H9 (cell line): ENCODE measurements at regions not wholly inside any gene's neighbourhood (a gene's known extent, or its start where the extent isn't known, plus 50 kb on each side); places are given as distances from the start of the nearest gene placed in this dataset.

Experiments used
- DNase-seq: peaks from one replicate; pipeline ENCODE4 v3.0.0-alpha.2; 2017
- H2AFZ ChIP-seq: one replicate; pipeline ENCODE4 v1.6.1; 2013; ENCODE audit warnings: mild to moderate bottlenecking, low read length, control low read depth, moderate library complexity
- H2AK5ac ChIP-seq: 2 replicates; pipeline ENCODE4 v1.6.1; 2013; ENCODE audit warnings: low read length, control low read depth, mixed read lengths; ENCODE audit not compliant: insufficient read length
- H2BK120ac ChIP-seq: one replicate; pipeline ENCODE4 v1.6.1; 2013; ENCODE audit warnings: low read depth, mild to moderate bottlenecking, low read length, control low read depth, inconsistent platforms; ENCODE audit not compliant: poor library complexity, severe bottlenecking
- H2BK12ac ChIP-seq: 2 replicates; pipeline ENCODE4 v1.6.1; 2013; ENCODE audit warnings: low read length, control low read depth, mixed read lengths, low read depth; ENCODE audit not compliant: insufficient read length
- H2BK15ac ChIP-seq: 2 replicates; pipeline ENCODE4 v1.6.1; 2013; ENCODE audit warnings: low read depth, low read length, control low read depth
- H2BK20ac ChIP-seq: one replicate; pipeline ENCODE4 v1.6.1; 2013; ENCODE audit warnings: low read depth, mild to moderate bottlenecking, low read length, control low read depth, inconsistent platforms; ENCODE audit not compliant: poor library complexity, severe bottlenecking
- H2BK5ac ChIP-seq: 2 replicates; pipeline ENCODE4 v1.6.1; 2013; ENCODE audit warnings: low read length, control low read depth, mixed read lengths; ENCODE audit not compliant: insufficient read length
- H3K14ac ChIP-seq: 2 replicates; pipeline ENCODE4 v1.6.1; 2013; ENCODE audit warnings: low read length, control low read depth; ENCODE audit not compliant: insufficient read depth
- H3K18ac ChIP-seq: 2 replicates; pipeline ENCODE4 v1.6.1; 2013; ENCODE audit warnings: low read depth, mild to moderate bottlenecking, mixed read lengths, low read length, control low read depth; ENCODE audit not compliant: insufficient read length
- H3K23ac ChIP-seq: 2 replicates; pipeline ENCODE4 v1.6.1; 2013; ENCODE audit warnings: low read length, control low read depth, mixed read lengths, low read depth; ENCODE audit not compliant: insufficient read length
- H3K23me2 ChIP-seq: 2 replicates; pipeline ENCODE4 v1.6.1; 2013; ENCODE audit warnings: low read depth, mild to moderate bottlenecking, mixed read lengths, low read length, control low read depth; ENCODE audit not compliant: insufficient read length, poor library complexity, severe bottlenecking
- H3K27ac ChIP-seq: 2 replicates; pipeline ENCODE4 v1.5.1; 2013; ENCODE audit warnings: low read length, control low read depth, mixed read lengths, low read depth; ENCODE audit not compliant: insufficient read length
- H3K27me3 ChIP-seq: 2 replicates; pipeline ENCODE4 v1.6.1; 2013; ENCODE audit warnings: low read length, control low read depth, inconsistent platforms; ENCODE audit not compliant: insufficient read depth
- H3K4ac ChIP-seq: 2 replicates; pipeline ENCODE4 v1.6.1; 2013; ENCODE audit warnings: low read depth, mild to moderate bottlenecking, control low read depth, inconsistent platforms, low read length, moderate library complexity
- H3K4me1 ChIP-seq: 2 replicates; pipeline ENCODE4 v1.6.1; 2013; ENCODE audit warnings: low read length, control low read depth, inconsistent platforms; ENCODE audit not compliant: insufficient read depth
- H3K4me2 ChIP-seq: 2 replicates; pipeline ENCODE4 v1.6.1; 2013; ENCODE audit warnings: low read length, control low read depth, mixed read lengths; ENCODE audit not compliant: insufficient read length, insufficient read depth
- H3K56ac ChIP-seq: 2 replicates; pipeline ENCODE4 v1.6.1; 2013; ENCODE audit warnings: low read depth, mild to moderate bottlenecking, mixed read lengths, low read length, control low read depth; ENCODE audit not compliant: insufficient read length
- H3K79me1 ChIP-seq: 2 replicates; pipeline ENCODE4 v1.6.1; 2013; ENCODE audit warnings: low read depth, mild to moderate bottlenecking, moderate library complexity, low read length, control low read depth, inconsistent platforms; ENCODE audit not compliant: insufficient read depth, poor library complexity, severe bottlenecking
- H3K79me2 ChIP-seq: 2 replicates; pipeline ENCODE4 v1.6.1; 2013; ENCODE audit warnings: low read length, control low read depth, inconsistent platforms; ENCODE audit not compliant: insufficient read depth
- H3K9ac ChIP-seq: 2 replicates; pipeline ENCODE4 v1.6.1; 2013; ENCODE audit warnings: low read length, control low read depth, mixed read lengths; ENCODE audit not compliant: insufficient read length; ENCODE audit errors: extremely low read depth
- H3K9me3 ChIP-seq: one replicate; pipeline ENCODE4 v1.6.1; 2013; ENCODE audit warnings: low read depth, low read length, inconsistent platforms; ENCODE audit not compliant: control insufficient read depth
- H3T11ph ChIP-seq: one replicate; pipeline ENCODE4 v1.6.1; 2013; ENCODE audit warnings: mild to moderate bottlenecking, low read length, control low read depth, inconsistent platforms
- H4K20me1 ChIP-seq: one replicate; pipeline ENCODE4 v1.6.1; 2013; ENCODE audit not compliant: control insufficient read depth, insufficient read length, insufficient read depth
- H4K5ac ChIP-seq: 2 replicates; pipeline ENCODE4 v1.6.1; 2013; ENCODE audit warnings: low read depth, mild to moderate bottlenecking, mixed read lengths, low read length, control low read depth; ENCODE audit not compliant: insufficient read length
- H4K8ac ChIP-seq: replicated peaks from 2 replicates; pipeline ENCODE4 v1.6.1; 2013; ENCODE audit warnings: low read length, control low read depth, mixed read lengths, low read depth; ENCODE audit not compliant: insufficient read length
- H4K91ac ChIP-seq: 2 replicates; pipeline ENCODE4 v1.6.1; 2013; ENCODE audit warnings: low read depth, mild to moderate bottlenecking, moderate library complexity, mixed read lengths, low read length, control low read depth; ENCODE audit not compliant: insufficient read length
- H3K27ac Mint-ChIP-seq, 3 experiments: 2 replicates in 2 of 3; 3 replicates in 1 of 3; pipeline ENCODE4 v1.8.0; 2020 to 2021; ENCODE audit warnings: mixed read lengths in 3 of 3, mild to moderate bottlenecking in 1 of 3, moderate library complexity in 1 of 3
- H3K27me3 Mint-ChIP-seq: 2 replicates; pipeline ENCODE4 v1.8.0; 2021; ENCODE audit warnings: low read depth, mild to moderate bottlenecking, moderate library complexity, mixed read lengths
- H3K36me3 Mint-ChIP-seq, 3 experiments: 2 replicates in 2 of 3; 3 replicates in 1 of 3; pipeline ENCODE4 v1.8.0; 2020 to 2021; ENCODE audit warnings: low read depth in 3 of 3, mixed read lengths in 3 of 3; ENCODE audit not compliant: insufficient read depth in 1 of 3
- H3K4me1 Mint-ChIP-seq, 2 experiments: 2 replicates each; pipeline ENCODE4 v1.8.0; 2020; ENCODE audit warnings: mixed read lengths in 2 of 2
- H3K4me3 Mint-ChIP-seq, 2 experiments: 2 replicates in 1 of 2; 3 replicates in 1 of 2; pipeline ENCODE4 v1.8.0; 2020 to 2021; ENCODE audit warnings: mild to moderate bottlenecking in 2 of 2, mixed read lengths in 2 of 2, moderate library complexity in 1 of 2
- H3K9me3 Mint-ChIP-seq, 2 experiments: 2 replicates in 1 of 2; 3 replicates in 1 of 2; pipeline ENCODE4 v1.8.0; 2020; ENCODE audit warnings: mild to moderate bottlenecking in 2 of 2, mixed read lengths in 2 of 2, moderate library complexity in 1 of 2
- WGBS: extraction: QIAGEN DNeasy Blood & Tissue Kit; methylation state at CpG from one replicate; pipeline ENCODE4 v1.1.7; 2013; ENCODE audit warnings: missing lambda C conversion rate, low lambda C conversion rate, mixed read lengths; ENCODE audit not compliant: insufficient read length; ENCODE audit errors: extremely low coverage; 5-methylcytosine and 5-hydroxymethylcytosine counted together
- TF ChIP-seq, protein P1 (sequence below): fragments of 200-600 bp; sonication (generic); conservative IDR thresholded peaks from 3 replicates; pipeline ENCODE4 v1.8.0; 2021; ENCODE audit warnings: antibody characterized with exemption, mild to moderate bottlenecking

DNA sequence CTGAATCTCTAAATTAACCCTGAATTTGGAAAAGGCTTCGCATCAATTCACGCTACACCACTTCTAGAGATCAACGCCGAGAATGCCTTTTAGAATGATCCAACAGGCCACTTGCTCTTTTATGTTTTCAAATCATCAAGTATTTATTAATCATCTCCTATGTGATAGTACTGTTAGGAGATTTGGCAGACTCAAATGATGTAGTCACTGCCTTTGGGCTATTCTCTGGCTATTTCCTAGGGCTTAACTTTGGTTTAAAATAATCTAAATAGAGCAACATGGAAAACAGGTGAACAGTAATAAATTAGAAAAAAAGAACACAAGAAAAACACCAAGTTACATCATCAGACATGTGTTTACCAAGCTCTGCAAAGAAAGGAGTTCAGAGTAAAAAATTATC is 140.3 kb downstream of the TENT5A start:
- H3K4ac ChIP-seq = no peak overlapping the region
- H3K18ac ChIP-seq = no peak overlapping the region
- H3K79me2 ChIP-seq = no peaks in the 10 kb centered on the region
- no peak overlapping the region for H2AFZ ChIP-seq
- no peak overlapping the region for H3K9ac ChIP-seq
- no CpG with 5 or more reads among the region's 4 CpGs for WGBS
- H3K4me1 Mint-ChIP-seq = peaks cover 9 to 10% of the 10 kb centered on the region in 2 experiments
- TF ChIP-seq, protein P1, sequence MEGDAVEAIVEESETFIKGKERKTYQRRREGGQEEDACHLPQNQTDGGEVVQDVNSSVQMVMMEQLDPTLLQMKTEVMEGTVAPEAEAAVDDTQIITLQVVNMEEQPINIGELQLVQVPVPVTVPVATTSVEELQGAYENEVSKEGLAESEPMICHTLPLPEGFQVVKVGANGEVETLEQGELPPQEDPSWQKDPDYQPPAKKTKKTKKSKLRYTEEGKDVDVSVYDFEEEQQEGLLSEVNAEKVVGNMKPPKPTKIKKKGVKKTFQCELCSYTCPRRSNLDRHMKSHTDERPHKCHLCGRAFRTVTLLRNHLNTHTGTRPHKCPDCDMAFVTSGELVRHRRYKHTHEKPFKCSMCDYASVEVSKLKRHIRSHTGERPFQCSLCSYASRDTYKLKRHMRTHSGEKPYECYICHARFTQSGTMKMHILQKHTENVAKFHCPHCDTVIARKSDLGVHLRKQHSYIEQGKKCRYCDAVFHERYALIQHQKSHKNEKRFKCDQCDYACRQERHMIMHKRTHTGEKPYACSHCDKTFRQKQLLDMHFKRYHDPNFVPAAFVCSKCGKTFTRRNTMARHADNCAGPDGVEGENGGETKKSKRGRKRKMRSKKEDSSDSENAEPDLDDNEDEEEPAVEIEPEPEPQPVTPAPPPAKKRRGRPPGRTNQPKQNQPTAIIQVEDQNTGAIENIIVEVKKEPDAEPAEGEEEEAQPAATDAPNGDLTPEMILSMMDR = no peak
- no peaks in the 10 kb centered on the region for H3K27me3 ChIP-seq
- H4K20me1 ChIP-seq = no peaks in the 10 kb centered on the region
- no peaks in the 10 kb centered on the region; a peak in 1 of 5 replicates for H3K9me3 Mint-ChIP-seq
- H3K27me3 Mint-ChIP-seq = no peaks in the 10 kb centered on the region
- H4K91ac ChIP-seq = no peak overlapping the region
- H4K8ac ChIP-seq = no peak overlapping the region
- no peak overlapping the region for H3K56ac ChIP-seq
- H2BK5ac ChIP-seq = no peak overlapping the region
- H3K27ac ChIP-seq = no peak overlapping the region
- no peaks in the 10 kb centered on the region for H3K9me3 ChIP-seq
- no peak for DNase-seq
- no peak overlapping the region for H3K4me2 ChIP-seq
- H3K27ac Mint-ChIP-seq = no peak overlapping the region
- no peak overlapping the region for H2BK20ac ChIP-seq
- H2BK15ac ChIP-seq = no peak overlapping the region
- no peaks in the 10 kb centered on the region for H3K4me1 ChIP-seq
- H3K4me3 Mint-ChIP-seq = no peak overlapping the region
- H2BK12ac ChIP-seq = no peak overlapping the region
- H3K36me3 Mint-ChIP-seq = no peaks in the 10 kb centered on the region
- no peak overlapping the region for H3K23ac ChIP-seq
- H2AK5ac ChIP-seq = no peak overlapping the region
- no peak overlapping the region for H3T11ph ChIP-seq
- no peaks in the 10 kb centered on the region for H3K23me2 ChIP-seq
- H4K5ac ChIP-seq = no peak overlapping the region
- H3K14ac ChIP-seq = no peak overlapping the region
- no peak overlapping the region for H2BK120ac ChIP-seq
- no peaks in the 10 kb centered on the region for H3K79me1 ChIP-seq
